ENCODE measurements at regions not wholly inside any gene's neighbourhood (a gene's known extent, or its start where the extent isn't known, plus 50 kb on each side); places are given as distances from the start of the nearest gene placed in this dataset.
"Not testable (repeated sequence)": the region's sequence is repeated elsewhere in the genome, so short reads cannot be mapped to it uniquely, and the experiment has no call there.

DNA sequence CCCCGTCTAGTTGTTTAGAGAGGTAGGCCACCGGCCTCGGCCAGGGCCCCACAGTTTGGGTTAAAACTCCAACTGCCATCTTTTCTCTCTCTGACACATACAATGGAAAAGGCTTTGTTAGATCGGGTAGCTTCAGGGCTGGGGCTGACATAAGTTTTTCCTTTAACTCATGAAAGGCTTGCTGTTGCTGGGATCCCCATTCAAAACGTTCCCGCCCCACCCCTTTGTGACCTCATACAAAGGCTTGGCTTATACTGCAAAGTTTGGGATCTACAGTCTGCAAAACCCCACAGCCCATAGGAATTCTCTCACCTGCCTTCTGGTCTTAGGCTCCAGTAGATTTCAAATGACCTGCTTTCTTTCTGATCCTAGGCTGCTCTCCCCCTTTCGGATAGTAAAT, 154.1 kb downstream of the UNC93B1 start:
- ATAC-seq (ENCODE audit: low read depth); H3K27ac Mint-ChIP-seq: not testable (repeated sequence)

DNA sequence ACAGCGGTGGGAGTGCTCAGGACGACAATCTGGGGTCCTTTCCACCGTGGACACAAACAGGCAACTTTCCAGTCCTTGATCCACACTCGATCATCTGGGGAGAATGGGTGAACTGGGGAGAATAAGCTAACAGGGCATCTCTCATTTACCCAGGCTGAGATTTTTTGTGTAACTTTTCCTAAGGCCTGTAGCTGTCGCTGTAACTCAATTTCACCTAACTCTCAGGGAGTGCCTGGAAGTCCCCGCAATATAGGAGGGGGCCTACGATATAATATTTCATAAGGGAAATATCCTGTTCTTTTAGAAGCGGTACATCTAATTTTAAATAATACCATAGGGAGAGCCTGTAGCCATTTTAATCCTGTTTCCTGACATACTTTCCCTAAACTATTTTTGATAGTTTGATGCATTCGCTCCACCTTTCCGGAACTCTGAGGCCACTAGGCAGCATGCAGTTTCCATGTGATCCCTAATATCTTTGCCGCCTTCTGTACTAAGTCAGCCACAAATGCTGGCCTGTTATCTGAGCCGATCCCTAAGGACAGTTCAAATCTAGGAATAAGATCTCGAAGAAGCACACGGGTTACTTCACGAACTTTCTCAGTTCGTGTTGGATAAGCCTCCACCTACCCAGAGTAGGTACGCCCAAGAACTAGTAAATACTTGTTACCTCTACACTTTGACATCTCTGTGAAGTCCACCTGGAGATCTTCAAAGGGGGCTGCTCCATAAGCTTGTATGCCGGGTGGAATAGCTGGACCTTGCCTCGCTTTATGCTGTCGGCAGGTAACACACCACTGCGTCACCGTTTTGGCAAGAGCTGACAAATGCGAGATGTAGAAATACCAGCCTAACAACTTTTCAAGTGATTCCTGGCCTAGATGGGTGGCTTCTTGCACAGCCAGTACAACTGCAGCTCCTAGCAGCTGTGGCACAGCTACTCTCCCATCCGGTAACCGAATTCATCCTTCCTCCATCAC, 155.7 kb downstream of the UNC93B1 start:
- H3K4me1 Mint-ChIP-seq; DNase-seq; POLR2A ChIA-PET; H3K4me3 Mint-ChIP-seq; H3K27ac Mint-ChIP-seq; H3K36me3 Mint-ChIP-seq; H3K9me3 Mint-ChIP-seq; ATAC-seq (ENCODE audit: low read depth): not testable (repeated sequence)
- peaks cover 18% of the 10 kb centered on the region for H3K27me3 Mint-ChIP-seq

More for the DNA sequence above, 154.1 kb downstream of the UNC93B1 start:
- POLR2A ChIA-PET, H3K9me3 Mint-ChIP-seq, H3K36me3 Mint-ChIP-seq, H3K4me3 Mint-ChIP-seq, DNase-seq, H3K4me1 Mint-ChIP-seq: not testable (repeated sequence)
- peaks cover 14% of the 10 kb centered on the region for H3K27me3 Mint-ChIP-seq

- H3K9me3 Mint-ChIP-seq; DNase-seq; H3K4me3 Mint-ChIP-seq; H3K4me1 Mint-ChIP-seq; H3K27ac Mint-ChIP-seq; POLR2A ChIA-PET; ATAC-seq (ENCODE audit: low read depth); H3K36me3 Mint-ChIP-seq: not testable (repeated sequence)
- H3K27me3 Mint-ChIP-seq = peaks cover 15% of the 10 kb centered on the region
Measured at GRCh38 chr11:67846303-67846702, 157.6 kb downstream of the UNC93B1 start.

DNA sequence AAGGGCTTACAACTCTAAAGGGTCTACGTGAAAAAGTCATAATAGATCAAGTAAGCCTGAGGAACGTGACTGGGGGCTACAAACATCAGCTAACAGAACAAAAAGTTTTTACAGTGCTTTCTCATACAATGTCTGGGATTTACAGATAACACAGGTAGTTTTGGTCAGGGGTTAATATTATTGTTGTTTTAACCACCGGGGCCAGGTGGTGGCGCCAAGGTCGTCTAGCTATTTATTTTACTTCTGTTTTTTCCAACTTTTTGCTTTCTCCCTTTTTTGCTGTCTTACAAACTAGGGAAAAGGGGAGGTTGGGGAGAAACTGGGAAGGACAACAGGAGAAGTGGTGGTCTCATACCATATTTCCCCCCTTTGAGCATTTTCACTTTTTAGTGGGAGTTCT, 158.6 kb downstream of the UNC93B1 start:
- H3K36me3 Mint-ChIP-seq; ATAC-seq (ENCODE audit: low read depth); H3K4me3 Mint-ChIP-seq; POLR2A ChIA-PET; H3K4me1 Mint-ChIP-seq; H3K27ac Mint-ChIP-seq; DNase-seq; H3K9me3 Mint-ChIP-seq: not testable (repeated sequence)
- H3K27me3 Mint-ChIP-seq = peaks cover 19% of the 10 kb centered on the region

DNA sequence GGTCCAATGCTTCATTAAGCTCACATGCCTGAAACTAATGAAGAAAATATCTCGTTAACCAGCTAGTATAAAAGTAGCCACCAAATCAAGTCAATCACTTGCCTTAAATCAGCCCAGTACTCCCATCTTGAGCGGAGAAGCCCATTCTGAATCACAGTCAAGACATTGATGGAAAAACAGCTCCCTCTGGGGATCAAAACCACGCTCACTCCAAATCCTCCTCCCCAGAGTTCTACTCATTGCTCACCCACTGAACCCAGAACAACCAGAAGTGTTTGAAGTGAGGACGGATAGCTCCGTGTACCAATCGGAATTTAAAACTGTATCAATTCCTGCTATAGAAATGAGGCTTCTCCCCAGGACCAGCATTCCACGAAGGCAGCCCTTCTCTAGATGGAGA, 163.3 kb downstream of the UNC93B1 start:
- H3K9me3 Mint-ChIP-seq; H3K27ac Mint-ChIP-seq; H3K4me3 Mint-ChIP-seq; ATAC-seq (ENCODE audit: low read depth); H3K4me1 Mint-ChIP-seq; DNase-seq; POLR2A ChIA-PET; H3K36me3 Mint-ChIP-seq: not testable (repeated sequence)
- H3K27me3 Mint-ChIP-seq = peaks cover 14% of the 10 kb centered on the region

DNA sequence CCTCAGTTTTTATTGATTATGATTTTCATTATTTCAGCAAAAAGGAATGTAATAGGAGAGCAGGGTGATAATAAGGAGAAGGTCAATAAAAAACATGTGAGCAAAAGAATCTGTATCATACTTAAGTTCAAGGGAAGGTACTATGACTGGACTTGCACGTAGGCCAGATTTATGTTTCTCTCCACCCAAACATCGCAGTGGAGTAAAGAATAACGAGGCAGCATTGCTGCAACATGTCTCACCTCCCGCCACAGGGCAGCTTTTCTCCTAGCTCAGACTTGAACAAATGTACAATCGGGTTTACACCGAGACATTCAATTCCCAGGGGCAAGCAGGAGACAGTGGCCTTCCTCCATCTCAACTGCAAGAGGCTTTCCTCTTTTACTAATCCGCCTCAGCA, 155.7 kb upstream of the ALDH3B2 start:
- H3K4me3 Mint-ChIP-seq; H3K9me3 Mint-ChIP-seq; H3K27ac Mint-ChIP-seq; DNase-seq; H3K36me3 Mint-ChIP-seq; POLR2A ChIA-PET; H3K4me1 Mint-ChIP-seq; ATAC-seq (ENCODE audit: low read depth): not testable (repeated sequence)
- H3K27me3 Mint-ChIP-seq = peaks cover 32% of the 10 kb centered on the region

- ATAC-seq (ENCODE audit: low read depth); H3K36me3 Mint-ChIP-seq: not testable (repeated sequence)
Measured at GRCh38 chr11:67826951-67827296, 152.5 kb upstream of the ALDH3B2 start.

GRCh38 chr11:67826028-67826950, 151.9 kb upstream of the ALDH3B2 start:
- ATAC-seq (ENCODE audit: low read depth); H3K4me1 Mint-ChIP-seq; H3K4me3 Mint-ChIP-seq; POLR2A ChIA-PET; H3K9me3 Mint-ChIP-seq; H3K27ac Mint-ChIP-seq; DNase-seq; H3K36me3 Mint-ChIP-seq: not testable (repeated sequence)
- peaks cover 33% of the 10 kb centered on the region for H3K27me3 Mint-ChIP-seq

More at GRCh38 chr11:67826951-67827296, 152.5 kb upstream of the ALDH3B2 start:
- H3K9me3 Mint-ChIP-seq, H3K27ac Mint-ChIP-seq, H3K4me3 Mint-ChIP-seq, H3K4me1 Mint-ChIP-seq, DNase-seq, POLR2A ChIA-PET: not testable (repeated sequence)
- H3K27me3 Mint-ChIP-seq = peaks cover 35% of the 10 kb centered on the region

GRCh38 chr11:67824861-67825260, 150.4 kb upstream of the ALDH3B2 start:
- DNase-seq; H3K27ac Mint-ChIP-seq; H3K9me3 Mint-ChIP-seq; H3K4me3 Mint-ChIP-seq; H3K36me3 Mint-ChIP-seq; H3K4me1 Mint-ChIP-seq; POLR2A ChIA-PET; ATAC-seq (ENCODE audit: low read depth): not testable (repeated sequence)
- peaks cover 37% of the 10 kb centered on the region for H3K27me3 Mint-ChIP-seq

DNA sequence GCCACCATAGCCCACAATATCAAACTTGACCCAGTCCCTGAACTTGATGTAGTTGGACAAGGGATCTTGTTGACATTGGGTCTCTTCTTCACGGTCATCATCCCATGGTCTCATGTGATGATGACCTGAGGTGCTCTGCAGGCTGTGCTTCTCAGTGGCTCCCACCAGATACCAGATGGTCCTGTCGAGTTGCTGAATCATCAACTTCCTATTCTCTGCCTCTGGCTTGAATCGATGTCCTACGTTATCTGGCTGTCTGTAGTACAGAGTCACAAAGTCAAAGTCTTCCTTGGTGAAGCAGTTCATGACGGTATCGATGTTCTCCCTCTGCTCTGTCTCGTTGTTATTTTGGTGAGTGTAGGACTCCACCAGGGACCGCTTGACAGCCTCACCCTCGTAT, 145.7 kb upstream of the ALDH3B2 start:
- H3K4me1 Mint-ChIP-seq = no peaks in the 10 kb centered on the region
- ATAC-seq (ENCODE audit: low read depth) = no peak
- DNase-seq = no peak
- H3K9me3 Mint-ChIP-seq = no peaks in the 10 kb centered on the region
- no peak overlapping the region for H3K4me3 Mint-ChIP-seq
- no peak overlapping the region for H3K27ac Mint-ChIP-seq
- H3K27me3 Mint-ChIP-seq = peaks cover 9% of the 10 kb centered on the region
- POLR2A ChIA-PET = no interaction called here
- H3K36me3 Mint-ChIP-seq = no peaks in the 10 kb centered on the region

GRCh38 chr11:67817558-67817957, 143.1 kb upstream of the ALDH3B2 start:
- H3K36me3 Mint-ChIP-seq; DNase-seq; ATAC-seq (ENCODE audit: low read depth); POLR2A ChIA-PET; H3K4me1 Mint-ChIP-seq; H3K9me3 Mint-ChIP-seq; H3K27me3 Mint-ChIP-seq; H3K4me3 Mint-ChIP-seq; H3K27ac Mint-ChIP-seq: not testable (repeated sequence)

GRCh38 chr11:67809301-67809700, 134.9 kb upstream of the ALDH3B2 start:
- H3K27me3 Mint-ChIP-seq = peaks cover 26% of the 10 kb centered on the region
- H3K4me3 Mint-ChIP-seq; DNase-seq; H3K27ac Mint-ChIP-seq; ATAC-seq (ENCODE audit: low read depth); H3K36me3 Mint-ChIP-seq; POLR2A ChIA-PET; H3K4me1 Mint-ChIP-seq; H3K9me3 Mint-ChIP-seq: not testable (repeated sequence)

GRCh38 chr11:67807896-67808295, 133.5 kb upstream of the ALDH3B2 start:
- POLR2A ChIA-PET; H3K9me3 Mint-ChIP-seq; ATAC-seq (ENCODE audit: low read depth); H3K4me3 Mint-ChIP-seq; H3K27ac Mint-ChIP-seq; H3K36me3 Mint-ChIP-seq; DNase-seq: not testable (repeated sequence)
- H3K27me3 Mint-ChIP-seq = peaks cover 26% of the 10 kb centered on the region
- H3K4me1 Mint-ChIP-seq = peaks cover 12% of the 10 kb centered on the region
